ENCODE measurements at regions not wholly inside any gene's neighbourhood (a gene's known extent, or its start where the extent isn't known, plus 50 kb on each side); places are given as distances from the start of the nearest gene placed in this dataset.

DNA sequence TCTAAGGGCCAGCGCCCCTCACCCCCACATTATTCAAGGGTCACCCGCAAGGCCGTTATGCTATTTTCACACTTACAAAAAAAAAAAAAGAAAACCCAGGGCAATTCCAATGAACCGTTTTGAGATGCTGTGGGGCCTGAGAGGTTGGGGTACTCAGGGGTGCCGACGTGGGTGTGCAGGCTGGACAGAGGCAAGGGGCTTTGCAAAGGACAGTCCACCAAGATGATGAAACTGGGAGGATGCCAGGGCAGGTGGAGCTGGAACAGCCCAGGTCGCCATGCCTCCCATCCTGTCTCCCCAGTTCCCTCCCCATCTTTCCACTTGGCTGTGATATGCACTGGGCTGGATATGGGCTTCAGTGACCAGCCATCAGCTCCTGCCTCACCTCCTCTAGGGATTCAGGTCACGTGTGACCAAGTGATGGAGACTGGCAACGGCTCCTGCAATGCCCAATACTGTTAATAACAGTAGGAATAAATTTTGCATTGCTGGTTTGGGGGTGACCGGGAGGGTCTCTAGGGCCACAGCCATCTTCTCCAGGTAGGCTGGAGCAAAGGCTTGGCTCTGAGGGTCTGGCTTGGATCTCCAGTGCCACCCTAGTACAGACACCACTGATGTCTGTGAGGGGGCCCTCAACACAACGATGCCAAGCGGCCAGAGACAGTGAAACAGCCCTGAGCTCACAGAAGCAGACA is 151.3 kb upstream of the TNRC6C start:
- Mint-ChIP-seq H3K27me3 (peaks cover 4% of the 10 kb centered on the region), H3K4me3 (no peak overlapping the region), H3K36me3 (ENCODE audit: low read depth) (no peaks in the 10 kb centered on the region), H3K27ac (no peak overlapping the region), H3K9me3 (no peaks in the 10 kb centered on the region), H3K4me1 (ENCODE audit: low read depth) (peaks cover 5% of the 10 kb centered on the region)
- ChIA-PET CTCF (interaction anchor here (0.6 kb wide), 1 partner anchor 851 kb away, joined by 3 read pairs; no protein-coding TSS in a partner anchor), POLR2A (no interaction called here)
- Histone ChIP-seq H3K4me3 (ENCODE audit: low read length) (no peak overlapping the region), H3K36me3 (ENCODE audit: insufficient read depth, low read length) (no peaks in the 10 kb centered on the region), H3K9me3 (ENCODE audit: control insufficient read depth in 1 of 2, insufficient read depth in 1 of 2, low read length in 2 of 2) (no peaks in the 10 kb centered on the region), H3K27ac (ENCODE audit: low read depth in 1 of 2, low read length in 2 of 2) (no peak overlapping the region), H3K27me3 (ENCODE audit: control insufficient read depth in 1 of 2, insufficient read depth in 2 of 2, low read length in 2 of 2) (peaks cover 0 to 3% of the 10 kb centered on the region in 2 experiments), H3K4me1 (ENCODE audit: insufficient read depth, low read length) (peaks cover 2% of the 10 kb centered on the region)
- TF ChIP-seq, protein P1, sequence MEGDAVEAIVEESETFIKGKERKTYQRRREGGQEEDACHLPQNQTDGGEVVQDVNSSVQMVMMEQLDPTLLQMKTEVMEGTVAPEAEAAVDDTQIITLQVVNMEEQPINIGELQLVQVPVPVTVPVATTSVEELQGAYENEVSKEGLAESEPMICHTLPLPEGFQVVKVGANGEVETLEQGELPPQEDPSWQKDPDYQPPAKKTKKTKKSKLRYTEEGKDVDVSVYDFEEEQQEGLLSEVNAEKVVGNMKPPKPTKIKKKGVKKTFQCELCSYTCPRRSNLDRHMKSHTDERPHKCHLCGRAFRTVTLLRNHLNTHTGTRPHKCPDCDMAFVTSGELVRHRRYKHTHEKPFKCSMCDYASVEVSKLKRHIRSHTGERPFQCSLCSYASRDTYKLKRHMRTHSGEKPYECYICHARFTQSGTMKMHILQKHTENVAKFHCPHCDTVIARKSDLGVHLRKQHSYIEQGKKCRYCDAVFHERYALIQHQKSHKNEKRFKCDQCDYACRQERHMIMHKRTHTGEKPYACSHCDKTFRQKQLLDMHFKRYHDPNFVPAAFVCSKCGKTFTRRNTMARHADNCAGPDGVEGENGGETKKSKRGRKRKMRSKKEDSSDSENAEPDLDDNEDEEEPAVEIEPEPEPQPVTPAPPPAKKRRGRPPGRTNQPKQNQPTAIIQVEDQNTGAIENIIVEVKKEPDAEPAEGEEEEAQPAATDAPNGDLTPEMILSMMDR (IDR thresholded peaks at IDR 0.05), result no peak
- intact Hi-C loops (cut with DNase I, micrococcal nuclease), result no loop called here
- ATAC-seq (ENCODE audit: poor library complexity) (no peak), DNase-seq (no peak)

DNA sequence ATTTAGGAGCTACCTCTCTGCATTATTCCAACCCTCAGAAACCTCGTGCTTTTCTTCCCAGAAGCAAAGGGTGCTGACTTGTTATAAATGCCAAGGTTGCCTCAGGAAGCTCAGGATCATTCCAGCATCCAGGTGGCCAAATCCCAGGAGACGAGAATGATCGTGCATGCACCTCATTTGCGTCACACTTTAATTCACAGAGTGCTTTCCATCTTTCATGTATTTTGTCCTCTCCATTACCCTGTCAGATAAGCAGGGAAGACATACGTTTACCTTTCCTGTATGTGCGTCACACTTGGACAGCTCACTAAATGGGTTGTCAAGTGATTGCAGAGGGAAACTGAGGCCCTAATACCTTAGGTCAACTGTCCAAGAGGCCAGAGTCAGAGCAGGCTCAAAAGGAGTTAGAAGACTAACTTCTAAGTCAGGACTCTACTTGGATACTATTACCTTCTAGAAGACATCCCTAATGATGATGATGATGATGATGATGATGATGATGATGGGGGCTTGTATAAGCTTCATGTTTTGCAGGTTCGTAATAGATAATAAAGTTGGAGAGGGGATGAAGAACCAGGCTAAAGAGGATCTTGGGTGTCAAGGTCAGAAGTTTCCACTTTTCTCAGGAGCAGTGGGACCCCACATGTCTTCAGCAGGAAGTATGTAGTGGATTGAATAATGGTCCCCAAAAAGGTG is 150.6 kb upstream of the TNRC6C start:
- H3K27me3 ChIP-seq (ENCODE audit: control insufficient read depth in 1 of 2, insufficient read depth in 2 of 2, low read length in 2 of 2), result peaks cover 0 to 3% of the 10 kb centered on the region in 2 experiments
- CTCF ChIA-PET, result no interaction called here
- H3K9me3 Mint-ChIP-seq, result no peaks in the 10 kb centered on the region
- peaks cover 2% of the 10 kb centered on the region for H3K4me1 ChIP-seq (ENCODE audit: insufficient read depth, low read length)
- POLR2A ChIA-PET, result no interaction called here
- H3K4me3 Mint-ChIP-seq, result no peak overlapping the region
- no peak for DNase-seq
- no peak for ATAC-seq (ENCODE audit: poor library complexity)
- no peaks in the 10 kb centered on the region for H3K36me3 ChIP-seq (ENCODE audit: insufficient read depth, low read length)
- TF ChIP-seq, protein P1 (IDR thresholded peaks at IDR 0.05), result no peak
- H3K36me3 Mint-ChIP-seq (ENCODE audit: low read depth), result no peaks in the 10 kb centered on the region
- peaks cover 5% of the 10 kb centered on the region for H3K4me1 Mint-ChIP-seq (ENCODE audit: low read depth)
- H3K4me3 ChIP-seq (ENCODE audit: low read length), result no peak overlapping the region
- no peaks in the 10 kb centered on the region for H3K9me3 ChIP-seq (ENCODE audit: control insufficient read depth in 1 of 2, insufficient read depth in 1 of 2, low read length in 2 of 2)
- intact Hi-C loops (cut with DNase I, micrococcal nuclease), result no loop called here
- H3K27ac ChIP-seq (ENCODE audit: low read depth in 1 of 2, low read length in 2 of 2), result no peak overlapping the region
- no peaks in the 10 kb centered on the region for H3K27me3 Mint-ChIP-seq
- no peak overlapping the region for H3K27ac Mint-ChIP-seq

DNA sequence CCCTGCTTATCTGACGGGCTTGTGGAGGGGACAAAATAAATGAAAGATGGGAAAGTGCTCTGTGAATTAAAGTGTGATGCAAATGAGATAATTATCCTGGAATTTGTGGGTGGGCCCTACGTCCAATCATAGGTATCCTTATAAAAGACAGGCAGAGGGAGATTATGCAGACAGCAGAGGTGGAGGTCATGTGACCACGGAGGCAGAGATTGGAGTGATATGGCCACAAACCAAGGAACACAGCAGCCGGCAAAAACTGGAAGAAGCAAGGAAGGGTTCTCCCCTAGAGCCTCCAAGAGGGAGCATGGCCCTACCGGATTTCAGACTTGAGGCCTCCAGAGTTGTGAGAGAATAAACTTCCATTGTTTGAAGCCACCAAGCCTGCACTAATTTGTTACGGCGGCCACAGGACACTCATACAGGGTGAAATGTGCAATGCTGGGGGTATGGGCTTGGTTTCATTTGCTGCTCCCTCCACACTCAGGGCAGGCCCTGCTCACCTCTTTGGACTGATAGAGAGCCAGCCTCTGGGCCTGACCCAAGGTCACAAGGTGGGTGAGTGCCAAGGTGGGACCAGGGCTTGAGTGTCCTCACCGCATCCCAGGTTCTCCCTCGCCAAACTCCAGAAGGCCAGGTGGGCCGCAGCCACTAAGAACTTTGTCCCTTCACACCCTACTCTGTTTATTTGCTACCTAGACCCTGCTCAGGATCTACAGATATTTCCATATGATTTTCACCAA is 149.6 kb upstream of the TNRC6C start:
- intact Hi-C loops (cut with DNase I, micrococcal nuclease), result no loop called here
- Mint-ChIP-seq H3K27ac (no peak overlapping the region), H3K36me3 (ENCODE audit: low read depth) (no peaks in the 10 kb centered on the region), H3K4me3 (no peak overlapping the region), H3K9me3 (peaks cover 2% of the 10 kb centered on the region), H3K27me3 (no peaks in the 10 kb centered on the region), H3K4me1 (ENCODE audit: low read depth) (peaks cover 5% of the 10 kb centered on the region)
- TF ChIP-seq, protein P1 (IDR thresholded peaks at IDR 0.05), result no peak
- Histone ChIP-seq H3K27ac (ENCODE audit: low read depth in 1 of 2, low read length in 2 of 2) (no peak overlapping the region), H3K36me3 (ENCODE audit: insufficient read depth, low read length) (no peaks in the 10 kb centered on the region), H3K4me3 (ENCODE audit: low read length) (no peak overlapping the region), H3K4me1 (ENCODE audit: insufficient read depth, low read length) (no peaks in the 10 kb centered on the region), H3K27me3 (ENCODE audit: control insufficient read depth in 1 of 2, insufficient read depth in 2 of 2, low read length in 2 of 2) (no peaks in the 10 kb centered on the region), H3K9me3 (ENCODE audit: control insufficient read depth in 1 of 2, insufficient read depth in 1 of 2, low read length in 2 of 2) (no peaks in the 10 kb centered on the region)
- POLR2A ChIA-PET, result no interaction called here
- ATAC-seq (ENCODE audit: poor library complexity) (no peak), DNase-seq (no peak)
- CTCF ChIA-PET, result no interaction called here
